Liver (tissue), 8 donors: ENCODE measurements at regions not wholly inside any gene's neighbourhood (a gene's known extent, or its start where the extent isn't known, plus 50 kb on each side); places are given as distances from the start of the nearest gene placed in this dataset.

Experiments
- DNase-seq: peaks from one replicate; pipeline ENCODE4 v3.0.0-alpha.2; 2017; ENCODE audit warnings: low spot score
- H3K27ac ChIP-seq, 2 donors: one replicate each; pipeline ENCODE4 v1.7.0; 2013; ENCODE audit warnings: inconsistent platforms in 2 of 2, low read length in 2 of 2, control low read depth in 1 of 2, low read depth in 1 of 2, mild to moderate bottlenecking in 1 of 2
- H3K27me3 ChIP-seq, 4 donors: one replicate each; pipeline versions ENCODE4 v1.6.1 to v1.7.0; 2013; ENCODE audit warnings: low read length in 3 of 4, inconsistent platforms in 1 of 4, mild to moderate bottlenecking in 1 of 4, moderate library complexity in 1 of 4; ENCODE audit not compliant: control insufficient read depth in 4 of 4, insufficient read depth in 4 of 4
- H3K36me3 ChIP-seq, 4 donors: one replicate each; pipeline versions ENCODE4 v1.6.1 to v1.7.0; 2013; ENCODE audit warnings: low read length in 3 of 4, mild to moderate bottlenecking in 3 of 4, low read depth in 1 of 4, moderate library complexity in 1 of 4; ENCODE audit not compliant: control insufficient read depth in 4 of 4, insufficient read depth in 3 of 4
- H3K4me1 ChIP-seq, 4 donors: one replicate each; pipeline versions ENCODE4 v1.6.1 to v1.7.0; 2013; ENCODE audit warnings: low read length in 3 of 4, mild to moderate bottlenecking in 3 of 4, moderate library complexity in 1 of 4; ENCODE audit not compliant: control insufficient read depth in 4 of 4, insufficient read depth in 4 of 4
- H3K4me3 ChIP-seq, 3 donors: one replicate each; pipeline versions ENCODE4 v1.6.1 to v1.7.0; 2013; ENCODE audit warnings: low read length in 3 of 3, control low read depth in 1 of 3, low read depth in 1 of 3, mild to moderate bottlenecking in 1 of 3
- H3K9ac ChIP-seq, 2 donors: one replicate each; pipeline ENCODE4 v1.7.0; 2013; ENCODE audit warnings: low read length in 2 of 2, mild to moderate bottlenecking in 2 of 2, moderate library complexity in 2 of 2, control low read depth in 1 of 2, low read depth in 1 of 2
- H3K9me3 ChIP-seq, 4 donors: one replicate each; pipeline versions ENCODE4 v1.6.1 to v1.7.0; 2013; ENCODE audit warnings: low read length in 3 of 4; ENCODE audit not compliant: control insufficient read depth in 4 of 4
- EGR1 ChIP-seq, 2 donors: IDR thresholded peaks; 2 replicates each; pipeline ENCODE4 v1.6.1; 2016 to 2018; ENCODE audit warnings: antibody characterized with exemption in 2 of 2, low read depth in 2 of 2
- FOXA1 ChIP-seq: IDR thresholded peaks from 2 replicates; pipeline ENCODE4 v1.6.1; 2016; ENCODE audit warnings: antibody characterized with exemption
- FOXA2 ChIP-seq: IDR thresholded peaks from 2 replicates; pipeline ENCODE4 v1.6.1; 2016; ENCODE audit warnings: antibody characterized with exemption
- GABPA ChIP-seq, 2 donors: IDR thresholded peaks in 1 of 2; conservative IDR thresholded peaks in 1 of 2; 2 replicates each; pipeline ENCODE4 v1.6.1; 2016; ENCODE audit warnings: antibody characterized with exemption in 2 of 2, mild to moderate bottlenecking in 1 of 2, moderate library complexity in 1 of 2
- HNF4A ChIP-seq, 2 donors: conservative IDR thresholded peaks; 2 replicates each; pipeline ENCODE4 v1.6.1; 2016; ENCODE audit warnings: antibody characterized with exemption in 2 of 2, mild to moderate bottlenecking in 2 of 2
- HNF4G ChIP-seq: IDR thresholded peaks from 2 replicates; pipeline ENCODE4 v1.6.1; 2016; ENCODE audit warnings: antibody characterized with exemption
- JUND ChIP-seq, 2 donors: IDR thresholded peaks; 2 replicates each; pipeline ENCODE4 v1.6.1; 2016; ENCODE audit warnings: antibody characterized with exemption in 2 of 2
- RAD21 ChIP-seq, 2 donors: IDR thresholded peaks; 2 replicates each; pipeline ENCODE4 v1.6.1; 2016; ENCODE audit warnings: antibody characterized with exemption in 2 of 2, mild to moderate bottlenecking in 2 of 2
- RXRA ChIP-seq, 2 donors: IDR thresholded peaks; 2 replicates each; pipeline ENCODE4 v1.6.1; 2017 to 2018; ENCODE audit warnings: antibody characterized with exemption in 2 of 2, mild to moderate bottlenecking in 1 of 2
- SP1 ChIP-seq: IDR thresholded peaks from 2 replicates; pipeline ENCODE4 v1.6.1; 2018; ENCODE audit warnings: antibody characterized with exemption, mild to moderate bottlenecking
- TAF1 ChIP-seq: conservative IDR thresholded peaks from 2 replicates; pipeline ENCODE4 v1.6.1; 2016; ENCODE audit warnings: antibody characterized with exemption, mild to moderate bottlenecking
- YY1 ChIP-seq: IDR thresholded peaks from 2 replicates; pipeline ENCODE4 v1.6.1; 2016; ENCODE audit warnings: antibody characterized with exemption, mild to moderate bottlenecking
- WGBS: extraction: QIAGEN DNeasy Blood & Tissue Kit; methylation state at CpG from one replicate; pipeline ENCODE4 v1.1.7; 2013; 5-methylcytosine and 5-hydroxymethylcytosine counted together
- TF ChIP-seq, protein P1 (sequence below): IDR thresholded peaks from 2 replicates; pipeline ENCODE4 v1.6.1; 2016; ENCODE audit warnings: antibody characterized with exemption
- TF ChIP-seq, protein P2 (sequence below): IDR thresholded peaks from 2 replicates; pipeline ENCODE4 v1.6.1; 2016; ENCODE audit warnings: antibody characterized with exemption, mild to moderate bottlenecking
- TF ChIP-seq, protein P3 (sequence below): IDR thresholded peaks from 2 replicates; pipeline ENCODE4 v1.6.1; 2016; ENCODE audit warnings: antibody characterized with exemption
- TF ChIP-seq, protein P4 (sequence below): IDR thresholded peaks from 2 replicates; pipeline ENCODE4 v1.6.1; 2016; ENCODE audit warnings: antibody characterized with exemption
- TF ChIP-seq, protein P5 (sequence below): fragments of 150-350 bp; IDR thresholded peaks from 2 replicates; pipeline ENCODE4 v1.5.1; 2017; ENCODE audit warnings: improper control_type of control experiment, low read depth, low read length; ENCODE audit not compliant: missing input control
- donor health status: healthy.
- donor health status: healthy.
- donor health status: healthy.
- donor health status: healthy.
- donor health status: healthy.

DNA sequence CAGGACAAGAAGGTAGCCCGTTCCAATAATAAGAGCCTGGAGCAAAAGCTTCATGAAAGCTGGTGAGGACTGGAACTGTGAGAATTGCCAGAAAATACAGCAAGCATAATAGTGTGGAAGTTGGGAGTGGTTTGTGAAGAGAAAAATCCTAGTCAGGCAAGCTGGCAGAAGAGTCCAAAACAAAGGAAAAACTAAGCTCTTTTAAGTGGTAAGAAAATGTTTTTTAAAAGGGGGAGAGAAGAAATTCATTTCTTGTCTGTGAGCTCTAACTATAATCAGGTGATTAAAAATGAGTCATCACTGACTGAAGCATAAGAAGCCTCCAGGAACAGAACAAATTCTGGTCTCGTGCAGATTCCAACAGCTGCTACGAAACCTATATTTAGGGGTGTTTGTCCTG, 102.6 kb downstream of the CAAP1 start:
- no peak overlapping the region for H3K9ac ChIP-seq
- no peaks in the 10 kb centered on the region for H3K4me1 ChIP-seq
- no peaks in the 10 kb centered on the region for H3K36me3 ChIP-seq
- no peaks in the 10 kb centered on the region for H3K27me3 ChIP-seq
- 53% methylated on average over 3 of the region's 3 CpGs for WGBS
- TF ChIP-seq RAD21 (IDR thresholded peaks at IDR 0.05) (no peak), FOXA1 (no peak), RXRA (IDR thresholded peaks at IDR 0.05) (no peak), TAF1 (no peak), YY1 (no peak), EGR1 (IDR thresholded peaks at IDR 0.05; ENCODE audit: low read depth in 2 of 2) (no peak), JUND (IDR thresholded peaks at IDR 0.05) (no peak), GABPA (IDR thresholded peaks at IDR 0.05 in 1 of 2, conservative IDR thresholded peaks at IDR 0.05 in 1 of 2) (no peak), HNF4A (conservative IDR thresholded peaks at IDR 0.05) (no peak), FOXA2 (no peak)
- TF ChIP-seq, protein P1, sequence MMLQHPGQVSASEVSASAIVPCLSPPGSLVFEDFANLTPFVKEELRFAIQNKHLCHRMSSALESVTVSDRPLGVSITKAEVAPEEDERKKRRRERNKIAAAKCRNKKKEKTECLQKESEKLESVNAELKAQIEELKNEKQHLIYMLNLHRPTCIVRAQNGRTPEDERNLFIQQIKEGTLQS = no peak
- TF ChIP-seq, protein P2, sequence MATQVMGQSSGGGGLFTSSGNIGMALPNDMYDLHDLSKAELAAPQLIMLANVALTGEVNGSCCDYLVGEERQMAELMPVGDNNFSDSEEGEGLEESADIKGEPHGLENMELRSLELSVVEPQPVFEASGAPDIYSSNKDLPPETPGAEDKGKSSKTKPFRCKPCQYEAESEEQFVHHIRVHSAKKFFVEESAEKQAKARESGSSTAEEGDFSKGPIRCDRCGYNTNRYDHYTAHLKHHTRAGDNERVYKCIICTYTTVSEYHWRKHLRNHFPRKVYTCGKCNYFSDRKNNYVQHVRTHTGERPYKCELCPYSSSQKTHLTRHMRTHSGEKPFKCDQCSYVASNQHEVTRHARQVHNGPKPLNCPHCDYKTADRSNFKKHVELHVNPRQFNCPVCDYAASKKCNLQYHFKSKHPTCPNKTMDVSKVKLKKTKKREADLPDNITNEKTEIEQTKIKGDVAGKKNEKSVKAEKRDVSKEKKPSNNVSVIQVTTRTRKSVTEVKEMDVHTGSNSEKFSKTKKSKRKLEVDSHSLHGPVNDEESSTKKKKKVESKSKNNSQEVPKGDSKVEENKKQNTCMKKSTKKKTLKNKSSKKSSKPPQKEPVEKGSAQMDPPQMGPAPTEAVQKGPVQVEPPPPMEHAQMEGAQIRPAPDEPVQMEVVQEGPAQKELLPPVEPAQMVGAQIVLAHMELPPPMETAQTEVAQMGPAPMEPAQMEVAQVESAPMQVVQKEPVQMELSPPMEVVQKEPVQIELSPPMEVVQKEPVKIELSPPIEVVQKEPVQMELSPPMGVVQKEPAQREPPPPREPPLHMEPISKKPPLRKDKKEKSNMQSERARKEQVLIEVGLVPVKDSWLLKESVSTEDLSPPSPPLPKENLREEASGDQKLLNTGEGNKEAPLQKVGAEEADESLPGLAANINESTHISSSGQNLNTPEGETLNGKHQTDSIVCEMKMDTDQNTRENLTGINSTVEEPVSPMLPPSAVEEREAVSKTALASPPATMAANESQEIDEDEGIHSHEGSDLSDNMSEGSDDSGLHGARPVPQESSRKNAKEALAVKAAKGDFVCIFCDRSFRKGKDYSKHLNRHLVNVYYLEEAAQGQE = no peak
- TF ChIP-seq, protein P3, sequence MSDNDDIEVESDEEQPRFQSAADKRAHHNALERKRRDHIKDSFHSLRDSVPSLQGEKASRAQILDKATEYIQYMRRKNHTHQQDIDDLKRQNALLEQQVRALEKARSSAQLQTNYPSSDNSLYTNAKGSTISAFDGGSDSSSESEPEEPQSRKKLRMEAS = no peak
- TF ChIP-seq, protein P4, sequence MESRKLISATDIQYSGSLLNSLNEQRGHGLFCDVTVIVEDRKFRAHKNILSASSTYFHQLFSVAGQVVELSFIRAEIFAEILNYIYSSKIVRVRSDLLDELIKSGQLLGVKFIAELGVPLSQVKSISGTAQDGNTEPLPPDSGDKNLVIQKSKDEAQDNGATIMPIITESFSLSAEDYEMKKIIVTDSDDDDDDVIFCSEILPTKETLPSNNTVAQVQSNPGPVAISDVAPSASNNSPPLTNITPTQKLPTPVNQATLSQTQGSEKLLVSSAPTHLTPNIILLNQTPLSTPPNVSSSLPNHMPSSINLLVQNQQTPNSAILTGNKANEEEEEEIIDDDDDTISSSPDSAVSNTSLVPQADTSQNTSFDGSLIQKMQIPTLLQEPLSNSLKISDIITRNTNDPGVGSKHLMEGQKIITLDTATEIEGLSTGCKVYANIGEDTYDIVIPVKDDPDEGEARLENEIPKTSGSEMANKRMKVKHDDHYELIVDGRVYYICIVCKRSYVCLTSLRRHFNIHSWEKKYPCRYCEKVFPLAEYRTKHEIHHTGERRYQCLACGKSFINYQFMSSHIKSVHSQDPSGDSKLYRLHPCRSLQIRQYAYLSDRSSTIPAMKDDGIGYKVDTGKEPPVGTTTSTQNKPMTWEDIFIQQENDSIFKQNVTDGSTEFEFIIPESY = no peak
- DNase-seq = no peak
- peaks cover 0 to 2% (median under 1%) of the 10 kb centered on the region in 4 donors for H3K9me3 ChIP-seq
- H3K27ac ChIP-seq = no peak overlapping the region
- H3K4me3 ChIP-seq = no peak overlapping the region

DNA sequence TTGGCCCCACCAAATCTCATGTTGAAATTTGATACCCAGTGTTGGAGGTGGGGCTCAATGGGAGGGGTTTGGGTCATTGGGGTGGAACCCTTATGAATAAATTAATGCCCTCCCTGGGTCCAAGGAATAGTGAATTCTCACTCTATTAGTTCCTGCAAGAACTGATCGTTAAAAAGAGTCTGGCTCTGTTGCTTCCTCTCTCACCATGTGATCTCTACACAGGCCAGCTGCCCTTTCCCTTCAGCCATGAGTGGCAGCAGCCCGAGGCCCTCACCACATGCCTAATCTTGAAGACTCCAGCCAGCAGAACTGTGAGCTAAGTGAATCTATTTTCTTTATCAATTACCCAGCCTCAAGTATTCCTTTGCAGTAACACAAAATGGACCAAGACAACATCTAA, 106.0 kb downstream of the CAAP1 start:
- Histone ChIP-seq H3K36me3 (no peaks in the 10 kb centered on the region), H3K4me1 (peaks cover 0 to 4% (median 2%) of the 10 kb centered on the region in 4 donors), H3K4me3 (no peak overlapping the region), H3K27ac (no peak overlapping the region), H3K9me3 (no peaks in the 10 kb centered on the region), H3K27me3 (no peaks in the 10 kb centered on the region), H3K9ac (no peak overlapping the region)
- DNase-seq = no peak
- TF ChIP-seq FOXA1 = no peak
- TF ChIP-seq EGR1 (IDR thresholded peaks at IDR 0.05; ENCODE audit: low read depth in 2 of 2) = no peak
- TF ChIP-seq JUND (IDR thresholded peaks at IDR 0.05) = no peak
- TF ChIP-seq, protein P4 = no peak
- TF ChIP-seq HNF4G = no peak
- no peak for TF ChIP-seq RXRA (IDR thresholded peaks at IDR 0.05)
- TF ChIP-seq, protein P2 = no peak
- TF ChIP-seq FOXA2 = no peak
- TF ChIP-seq, protein P1 = no peak
- no peak for TF ChIP-seq HNF4A (conservative IDR thresholded peaks at IDR 0.05)
- no peak for TF ChIP-seq SP1
- TF ChIP-seq, protein P5, sequence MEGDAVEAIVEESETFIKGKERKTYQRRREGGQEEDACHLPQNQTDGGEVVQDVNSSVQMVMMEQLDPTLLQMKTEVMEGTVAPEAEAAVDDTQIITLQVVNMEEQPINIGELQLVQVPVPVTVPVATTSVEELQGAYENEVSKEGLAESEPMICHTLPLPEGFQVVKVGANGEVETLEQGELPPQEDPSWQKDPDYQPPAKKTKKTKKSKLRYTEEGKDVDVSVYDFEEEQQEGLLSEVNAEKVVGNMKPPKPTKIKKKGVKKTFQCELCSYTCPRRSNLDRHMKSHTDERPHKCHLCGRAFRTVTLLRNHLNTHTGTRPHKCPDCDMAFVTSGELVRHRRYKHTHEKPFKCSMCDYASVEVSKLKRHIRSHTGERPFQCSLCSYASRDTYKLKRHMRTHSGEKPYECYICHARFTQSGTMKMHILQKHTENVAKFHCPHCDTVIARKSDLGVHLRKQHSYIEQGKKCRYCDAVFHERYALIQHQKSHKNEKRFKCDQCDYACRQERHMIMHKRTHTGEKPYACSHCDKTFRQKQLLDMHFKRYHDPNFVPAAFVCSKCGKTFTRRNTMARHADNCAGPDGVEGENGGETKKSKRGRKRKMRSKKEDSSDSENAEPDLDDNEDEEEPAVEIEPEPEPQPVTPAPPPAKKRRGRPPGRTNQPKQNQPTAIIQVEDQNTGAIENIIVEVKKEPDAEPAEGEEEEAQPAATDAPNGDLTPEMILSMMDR = no peak
- TF ChIP-seq RAD21 (IDR thresholded peaks at IDR 0.05) = no peak
- TF ChIP-seq YY1 = no peak
- 67% methylated on average over 2 of the region's 2 CpGs for WGBS
